ENCODE measurements at regions not wholly inside any gene's neighbourhood (a gene's known extent, or its start where the extent isn't known, plus 50 kb on each side); places are given as distances from the start of the nearest gene placed in this dataset.

DNA sequence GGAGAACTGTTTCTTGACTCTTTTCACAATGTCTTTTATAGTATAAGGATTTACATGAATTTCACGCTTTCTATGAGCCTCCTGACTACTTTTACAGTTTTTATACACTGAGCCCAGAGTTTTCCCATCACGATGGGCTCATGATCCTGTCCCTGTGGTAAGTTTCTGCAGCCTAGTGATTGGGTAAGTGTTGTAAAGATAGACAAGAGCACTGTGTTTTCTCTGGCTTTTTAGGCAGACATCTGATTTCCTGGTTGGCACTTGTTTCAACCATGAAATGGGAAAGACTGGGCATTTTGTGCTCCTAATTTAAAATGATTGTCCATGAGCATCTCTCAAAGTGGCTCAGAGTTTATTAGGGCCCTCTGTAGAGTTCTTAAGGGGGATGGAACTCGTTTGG lies 299.0 kb downstream of the FAT3 start:
- Histone ChIP-seq H3K27me3 (replicated peaks; ENCODE audit: insufficient read depth) (no peaks in the 10 kb centered on the region), H3K4me1 (ENCODE audit: control insufficient read depth in 1 of 2, low read depth in 2 of 2) (peaks cover 0 to 29% of the 10 kb centered on the region in 2 donors), H3K27ac (no peak overlapping the region), H3K9me3 (no peaks in the 10 kb centered on the region), H3K36me3 (no peaks in the 10 kb centered on the region), H3K4me3 (no peak overlapping the region)
- ATAC-seq (ENCODE audit: insufficient number of reproducible peaks, low FRiP score, low read depth) = no peak
- no peak for DNase-seq (ENCODE audit: low spot score)
- TF ChIP-seq, protein P1, sequence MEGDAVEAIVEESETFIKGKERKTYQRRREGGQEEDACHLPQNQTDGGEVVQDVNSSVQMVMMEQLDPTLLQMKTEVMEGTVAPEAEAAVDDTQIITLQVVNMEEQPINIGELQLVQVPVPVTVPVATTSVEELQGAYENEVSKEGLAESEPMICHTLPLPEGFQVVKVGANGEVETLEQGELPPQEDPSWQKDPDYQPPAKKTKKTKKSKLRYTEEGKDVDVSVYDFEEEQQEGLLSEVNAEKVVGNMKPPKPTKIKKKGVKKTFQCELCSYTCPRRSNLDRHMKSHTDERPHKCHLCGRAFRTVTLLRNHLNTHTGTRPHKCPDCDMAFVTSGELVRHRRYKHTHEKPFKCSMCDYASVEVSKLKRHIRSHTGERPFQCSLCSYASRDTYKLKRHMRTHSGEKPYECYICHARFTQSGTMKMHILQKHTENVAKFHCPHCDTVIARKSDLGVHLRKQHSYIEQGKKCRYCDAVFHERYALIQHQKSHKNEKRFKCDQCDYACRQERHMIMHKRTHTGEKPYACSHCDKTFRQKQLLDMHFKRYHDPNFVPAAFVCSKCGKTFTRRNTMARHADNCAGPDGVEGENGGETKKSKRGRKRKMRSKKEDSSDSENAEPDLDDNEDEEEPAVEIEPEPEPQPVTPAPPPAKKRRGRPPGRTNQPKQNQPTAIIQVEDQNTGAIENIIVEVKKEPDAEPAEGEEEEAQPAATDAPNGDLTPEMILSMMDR (IDR thresholded peaks at IDR 0.05) = no peak

DNA sequence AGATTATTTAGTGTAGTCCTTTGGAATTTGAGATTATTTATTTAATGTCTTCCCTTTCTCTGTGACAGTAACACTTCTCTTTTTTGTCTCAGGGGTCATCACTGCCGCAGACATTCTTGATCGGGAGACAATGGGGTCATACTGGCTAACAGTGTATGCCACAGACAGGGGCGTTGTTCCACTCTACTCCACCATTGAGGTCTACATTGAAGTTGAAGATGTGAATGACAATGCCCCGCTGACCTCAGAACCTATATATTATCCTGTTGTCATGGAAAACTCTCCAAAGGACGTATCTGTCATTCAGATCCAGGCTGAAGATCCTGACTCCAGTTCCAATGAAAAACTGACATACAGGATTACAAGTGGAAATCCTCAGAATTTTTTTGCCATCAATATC lies 299.9 kb downstream of the FAT3 start:
- TF ChIP-seq, protein P1 (IDR thresholded peaks at IDR 0.05) = no peak
- Histone ChIP-seq H3K4me3 (no peak overlapping the region), H3K36me3 (no peaks in the 10 kb centered on the region), H3K27me3 (replicated peaks; ENCODE audit: insufficient read depth) (no peaks in the 10 kb centered on the region), H3K27ac (no peak overlapping the region), H3K4me1 (ENCODE audit: control insufficient read depth in 1 of 2, low read depth in 2 of 2) (peaks cover 0 to 29% of the 10 kb centered on the region in 2 donors), H3K9me3 (no peaks in the 10 kb centered on the region)
- DNase-seq (ENCODE audit: low spot score) (no peak), ATAC-seq (ENCODE audit: insufficient number of reproducible peaks, low FRiP score, low read depth) (no peak)

DNA sequence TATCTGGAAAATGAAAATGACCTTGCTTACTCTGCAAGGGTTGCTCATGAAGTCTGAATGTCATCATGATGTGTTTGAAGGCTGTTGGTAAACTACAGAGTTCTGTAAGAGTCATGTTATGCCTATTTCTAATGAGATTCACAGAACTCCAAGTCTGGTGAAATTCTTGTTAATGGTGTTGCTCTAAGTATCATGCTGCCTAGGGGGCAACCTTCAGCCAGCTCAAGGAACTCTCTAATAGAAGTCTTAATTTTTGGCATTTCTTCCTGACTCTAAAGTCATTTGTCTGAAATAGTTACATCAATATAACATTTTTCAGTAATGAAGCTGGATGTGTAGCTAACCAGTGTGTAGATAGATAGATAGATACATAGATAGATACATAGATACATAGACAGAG lies 302.8 kb downstream of the FAT3 start:
- no peak for ATAC-seq (ENCODE audit: insufficient number of reproducible peaks, low FRiP score, low read depth)

DNA sequence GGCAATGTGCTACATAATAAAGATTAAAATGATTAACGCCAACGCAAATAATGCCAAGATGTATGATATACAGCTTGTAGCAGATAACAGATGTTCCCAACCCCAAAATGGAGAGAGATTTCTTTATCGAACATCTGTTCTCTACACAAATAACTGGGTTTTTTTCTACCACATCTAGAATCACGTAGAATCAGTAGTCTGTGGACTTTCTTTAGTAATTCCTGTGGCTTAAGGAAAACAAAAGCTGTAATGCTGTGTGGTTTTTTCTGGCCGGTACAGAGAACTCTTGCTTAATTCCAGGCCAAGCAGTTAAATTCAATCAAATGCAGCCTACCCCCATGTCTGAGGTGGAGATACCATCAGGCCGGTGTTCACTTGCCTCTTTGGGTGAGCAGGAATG lies 303.4 kb downstream of the FAT3 start:
- DNase-seq (ENCODE audit: low spot score) (no peak), ATAC-seq (ENCODE audit: insufficient number of reproducible peaks, low FRiP score, low read depth) (no peak)
- H3K4me3 ChIP-seq = peak overlapping the region; percentile 60
- TF ChIP-seq, protein P1 (IDR thresholded peaks at IDR 0.05) = no peak
- H3K27me3 ChIP-seq (replicated peaks; ENCODE audit: insufficient read depth) = no peaks in the 10 kb centered on the region
- H3K4me1 ChIP-seq (ENCODE audit: control insufficient read depth in 1 of 2, low read depth in 2 of 2) = peaks cover 0 to 25% of the 10 kb centered on the region in 2 donors
- peak overlapping the region; percentile 39 to 57 for H3K27ac ChIP-seq
- H3K36me3 ChIP-seq = no peaks in the 10 kb centered on the region
- no peaks in the 10 kb centered on the region for H3K9me3 ChIP-seq

More for the DNA sequence above, 302.8 kb downstream of the FAT3 start:
- TF ChIP-seq, protein P1 (IDR thresholded peaks at IDR 0.05) = no peak
- no peaks in the 10 kb centered on the region for H3K27me3 ChIP-seq (replicated peaks; ENCODE audit: insufficient read depth)
- H3K36me3 ChIP-seq = no peaks in the 10 kb centered on the region
- H3K27ac ChIP-seq = peak overlapping the region in 1 of 2 donors; percentile 57
- DNase-seq (ENCODE audit: low spot score) = no peak
- H3K4me3 ChIP-seq = peak overlapping the region; percentile 60
- H3K4me1 ChIP-seq (ENCODE audit: control insufficient read depth in 1 of 2, low read depth in 2 of 2) = peaks cover 0 to 29% of the 10 kb centered on the region in 2 donors
- H3K9me3 ChIP-seq = no peaks in the 10 kb centered on the region

DNA sequence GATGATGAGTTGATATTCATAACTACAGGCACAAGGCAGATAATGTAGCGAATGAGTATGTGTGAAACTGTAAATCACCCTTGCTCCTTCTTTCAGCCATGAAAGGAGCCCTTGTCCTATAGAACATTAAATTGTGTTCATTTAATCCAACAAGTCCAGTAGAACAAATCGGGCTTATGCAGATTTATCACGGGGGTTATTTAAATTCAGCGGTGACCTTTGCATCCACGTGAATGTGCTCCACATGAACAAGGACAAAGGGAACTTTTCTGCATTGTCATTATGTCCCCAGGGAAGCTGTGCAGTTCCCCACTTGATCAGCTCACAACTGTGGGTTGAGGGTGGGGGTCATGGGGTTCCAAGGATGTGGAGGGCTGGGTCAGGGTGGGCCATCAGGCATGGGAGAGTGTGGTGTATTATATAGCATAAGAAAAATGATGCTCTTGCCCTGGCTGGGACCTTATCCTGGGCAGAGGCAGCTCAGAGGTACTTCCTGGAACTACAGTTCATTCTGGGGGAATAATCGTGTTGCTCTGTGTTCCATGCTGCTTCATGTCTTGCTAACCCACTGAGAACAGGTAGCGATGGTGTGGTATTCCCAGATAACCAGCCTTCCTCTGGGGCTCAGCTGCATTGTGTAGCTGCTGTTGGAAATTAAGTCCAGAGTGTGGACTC lies 306.6 kb downstream of the FAT3 start:
- Histone ChIP-seq H3K36me3 (no peaks in the 10 kb centered on the region), H3K27me3 (replicated peaks; ENCODE audit: insufficient read depth) (no peaks in the 10 kb centered on the region), H3K4me3 (no peak overlapping the region), H3K9me3 (no peaks in the 10 kb centered on the region), H3K4me1 (ENCODE audit: control insufficient read depth in 1 of 2, low read depth in 2 of 2) (peaks cover 0 to 15% of the 10 kb centered on the region in 2 donors), H3K27ac (no peak overlapping the region)
- no peak for DNase-seq (ENCODE audit: low spot score)
- no peak for ATAC-seq (ENCODE audit: insufficient number of reproducible peaks, low FRiP score, low read depth)
- TF ChIP-seq, protein P1 (IDR thresholded peaks at IDR 0.05) = no peak

Measured in thoracic aorta (tissue), 2 donors.